ENCODE measurements at regions not wholly inside any gene's neighbourhood (a gene's known extent, or its start where the extent isn't known, plus 50 kb on each side); places are given as distances from the start of the nearest gene placed in this dataset.

GRCh38 chr3:186487819-186488218 lies 56.4 kb downstream of the CRYGS start:
- no peaks in the 10 kb centered on the region for H3K36me3 ChIP-seq (ENCODE audit: low read depth, missing control alignments)
- H3K27me3 ChIP-seq = no peaks in the 10 kb centered on the region
- H3K4me3 ChIP-seq = no peak overlapping the region
- no peak for DNase-seq
- no peak overlapping the region for H3K27ac ChIP-seq
- intact Hi-C loops (cut with DNase I; ENCODE audit: low total_unique reads) = no loop called here
- 70 to 82% methylated on average over 3 of the region's 3 CpGs for whole genome bisulfite sequencing, 2 donors
- no peaks in the 10 kb centered on the region for H3K9me3 ChIP-seq
- TF ChIP-seq CTCF (IDR thresholded peaks at IDR 0.05) (no peak), POLR2A (IDR thresholded peaks at IDR 0.05) (no peak)
- no peaks in the 10 kb centered on the region for H3K4me1 ChIP-seq

- Histone ChIP-seq H3K9me3 (no peaks in the 10 kb centered on the region), H3K4me1 (no peaks in the 10 kb centered on the region), H3K27ac (no peak overlapping the region), H3K27me3 (no peaks in the 10 kb centered on the region), H3K36me3 (ENCODE audit: low read depth, missing control alignments) (no peaks in the 10 kb centered on the region), H3K4me3 (no peak overlapping the region)
- intact Hi-C loops (cut with DNase I; ENCODE audit: low total_unique reads) = no loop called here
- no peak for DNase-seq
- 42 to 44% methylated on average over 4 of the region's 4 CpGs for WGBS, 2 donors
- TF ChIP-seq POLR2A (IDR thresholded peaks at IDR 0.05) (no peak), CTCF (IDR thresholded peaks at IDR 0.05) (no peak)
Measured at GRCh38 chr3:186487037-186487436, 57.1 kb downstream of the CRYGS start.

- Histone ChIP-seq H3K9me3 (no peaks in the 10 kb centered on the region), H3K4me1 (no peaks in the 10 kb centered on the region), H3K27ac (no peak overlapping the region), H3K27me3 (no peaks in the 10 kb centered on the region), H3K36me3 (ENCODE audit: low read depth, missing control alignments) (no peaks in the 10 kb centered on the region), H3K4me3 (no peak overlapping the region)
- TF ChIP-seq CTCF (IDR thresholded peaks at IDR 0.05) = no peak
- TF ChIP-seq POLR2A (IDR thresholded peaks at IDR 0.05) = no peak
- intact Hi-C loops (cut with DNase I; ENCODE audit: low total_unique reads) = no loop called here
- DNase-seq = no peak
- 89 to 91% methylated on average over 8 of the region's 8 CpGs for WGBS, 2 donors
Measured at GRCh38 chr3:186483611-186484340, 60.4 kb downstream of the CRYGS start.

GRCh38 chr3:186481526-186481925 lies 62.7 kb downstream of the CRYGS start:
- no peaks in the 10 kb centered on the region for H3K9me3 ChIP-seq
- no peaks in the 10 kb centered on the region for H3K27me3 ChIP-seq
- WGBS, 2 donors = 57 to 74% methylated on average over 4 of the region's 4 CpGs
- TF ChIP-seq POLR2A (IDR thresholded peaks at IDR 0.05) (no peak), CTCF (IDR thresholded peaks at IDR 0.05) (no peak)
- DNase-seq = no peak
- no peak overlapping the region for H3K4me3 ChIP-seq
- H3K36me3 ChIP-seq (ENCODE audit: low read depth, missing control alignments) = no peaks in the 10 kb centered on the region
- H3K4me1 ChIP-seq = no peaks in the 10 kb centered on the region
- H3K27ac ChIP-seq = no peak overlapping the region
- intact Hi-C loops (cut with DNase I; ENCODE audit: low total_unique reads) = no loop called here

GRCh38 chr3:186477876-186478275 lies 66.3 kb downstream of the CRYGS start:
- DNase-seq = no peak
- no peak for TF ChIP-seq CTCF (IDR thresholded peaks at IDR 0.05)
- no peak for TF ChIP-seq POLR2A (IDR thresholded peaks at IDR 0.05)
- H3K4me3 ChIP-seq = no peak overlapping the region
- H3K27me3 ChIP-seq = no peaks in the 10 kb centered on the region
- H3K4me1 ChIP-seq = no peaks in the 10 kb centered on the region
- H3K36me3 ChIP-seq (ENCODE audit: low read depth, missing control alignments) = no peaks in the 10 kb centered on the region
- intact Hi-C loops (cut with DNase I; ENCODE audit: low total_unique reads) = no loop called here
- H3K9me3 ChIP-seq = no peaks in the 10 kb centered on the region
- WGBS, 2 donors = 92 to 94% methylated on average over 4 of the region's 4 CpGs
- no peak overlapping the region for H3K27ac ChIP-seq

Measured in testis (tissue), 2 donors.